ENCODE measurements at regions not wholly inside any gene's neighbourhood (a gene's known extent, or its start where the extent isn't known, plus 50 kb on each side); places are given as distances from the start of the nearest gene placed in this dataset.

DNA sequence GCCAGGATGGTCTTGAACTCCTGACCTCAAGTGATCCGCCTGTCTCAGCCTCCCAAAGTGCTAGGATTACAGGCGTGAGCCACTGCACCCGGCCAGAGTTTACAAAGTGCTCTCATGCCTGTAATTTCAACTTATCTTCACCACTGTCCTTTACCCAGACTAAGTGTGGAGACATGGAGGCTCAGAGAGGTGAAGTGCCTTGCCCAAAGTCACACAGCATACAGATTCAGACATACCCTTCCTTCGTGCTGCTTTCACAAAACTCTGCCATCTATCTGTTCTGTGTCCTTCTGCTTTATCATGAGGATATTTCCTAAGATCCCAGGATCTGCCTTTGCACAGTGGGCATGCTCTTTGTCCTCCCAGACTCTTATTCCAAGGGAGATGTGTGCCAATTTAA lies 143.6 kb upstream of the SYT13 start:
- no peaks in the 10 kb centered on the region for H3K9me3 ChIP-seq (ENCODE audit: control insufficient read depth, insufficient read depth, low read length)
- ChIA-PET CTCF (no interaction called here), POLR2A (no interaction called here)
- TF ChIP-seq, protein P1, sequence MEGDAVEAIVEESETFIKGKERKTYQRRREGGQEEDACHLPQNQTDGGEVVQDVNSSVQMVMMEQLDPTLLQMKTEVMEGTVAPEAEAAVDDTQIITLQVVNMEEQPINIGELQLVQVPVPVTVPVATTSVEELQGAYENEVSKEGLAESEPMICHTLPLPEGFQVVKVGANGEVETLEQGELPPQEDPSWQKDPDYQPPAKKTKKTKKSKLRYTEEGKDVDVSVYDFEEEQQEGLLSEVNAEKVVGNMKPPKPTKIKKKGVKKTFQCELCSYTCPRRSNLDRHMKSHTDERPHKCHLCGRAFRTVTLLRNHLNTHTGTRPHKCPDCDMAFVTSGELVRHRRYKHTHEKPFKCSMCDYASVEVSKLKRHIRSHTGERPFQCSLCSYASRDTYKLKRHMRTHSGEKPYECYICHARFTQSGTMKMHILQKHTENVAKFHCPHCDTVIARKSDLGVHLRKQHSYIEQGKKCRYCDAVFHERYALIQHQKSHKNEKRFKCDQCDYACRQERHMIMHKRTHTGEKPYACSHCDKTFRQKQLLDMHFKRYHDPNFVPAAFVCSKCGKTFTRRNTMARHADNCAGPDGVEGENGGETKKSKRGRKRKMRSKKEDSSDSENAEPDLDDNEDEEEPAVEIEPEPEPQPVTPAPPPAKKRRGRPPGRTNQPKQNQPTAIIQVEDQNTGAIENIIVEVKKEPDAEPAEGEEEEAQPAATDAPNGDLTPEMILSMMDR (IDR thresholded peaks at IDR 0.05; ENCODE audit: low read depth, low read length), result no peak
- H3K4me3 ChIP-seq (ENCODE audit: low read depth, low read length), result no peak overlapping the region
- H3K27ac ChIP-seq (ENCODE audit: low read depth, low read length), result no peak overlapping the region
- no peak for DNase-seq (ENCODE audit: low read depth, low spot score)
- H3K27me3 ChIP-seq (ENCODE audit: control insufficient read depth, insufficient read depth, low read length), result peaks cover 9% of the 10 kb centered on the region

DNA sequence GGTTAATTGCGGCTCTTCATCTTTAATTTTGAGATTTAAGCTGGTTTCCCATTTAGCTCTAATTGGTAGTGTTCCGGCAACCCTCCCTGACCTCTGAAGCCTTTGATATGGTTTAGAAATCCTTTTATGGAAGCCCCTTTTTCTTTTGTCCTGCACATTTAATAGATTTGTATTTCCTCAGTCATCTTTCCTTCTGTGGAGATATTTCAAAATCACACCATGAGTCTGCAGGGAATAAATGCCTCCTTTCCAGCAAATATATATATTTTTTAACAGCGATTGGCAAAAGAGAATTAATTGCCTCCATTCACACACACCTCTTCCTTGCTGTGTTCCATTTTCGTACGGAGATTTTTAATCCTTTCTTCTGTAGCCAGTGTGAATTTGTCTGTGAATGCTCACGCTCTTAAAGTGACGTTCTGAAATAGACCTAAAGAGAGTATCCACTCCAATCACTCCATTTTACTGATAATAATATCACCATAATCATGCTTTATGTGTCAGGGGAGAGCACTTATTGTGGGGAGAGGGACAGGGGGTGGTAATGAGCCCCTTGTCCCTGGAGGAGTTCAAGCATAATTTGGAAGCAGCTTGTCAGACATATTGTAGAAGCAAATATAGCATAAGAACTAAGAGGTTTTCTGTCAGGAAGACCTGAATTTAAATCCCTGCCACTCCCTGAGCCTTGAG lies 142.5 kb upstream of the SYT13 start:
- Histone ChIP-seq H3K9me3 (ENCODE audit: control insufficient read depth, insufficient read depth, low read length) (no peaks in the 10 kb centered on the region), H3K27me3 (ENCODE audit: control insufficient read depth, insufficient read depth, low read length) (peaks cover 9% of the 10 kb centered on the region), H3K27ac (ENCODE audit: low read depth, low read length) (no peak overlapping the region), H3K4me3 (ENCODE audit: low read depth, low read length) (no peak overlapping the region)
- POLR2A ChIA-PET, result no interaction called here
- DNase-seq (ENCODE audit: low read depth, low spot score), result no peak
- TF ChIP-seq, protein P1 (IDR thresholded peaks at IDR 0.05; ENCODE audit: low read depth, low read length), result no peak
- CTCF ChIA-PET, result no interaction called here

DNA sequence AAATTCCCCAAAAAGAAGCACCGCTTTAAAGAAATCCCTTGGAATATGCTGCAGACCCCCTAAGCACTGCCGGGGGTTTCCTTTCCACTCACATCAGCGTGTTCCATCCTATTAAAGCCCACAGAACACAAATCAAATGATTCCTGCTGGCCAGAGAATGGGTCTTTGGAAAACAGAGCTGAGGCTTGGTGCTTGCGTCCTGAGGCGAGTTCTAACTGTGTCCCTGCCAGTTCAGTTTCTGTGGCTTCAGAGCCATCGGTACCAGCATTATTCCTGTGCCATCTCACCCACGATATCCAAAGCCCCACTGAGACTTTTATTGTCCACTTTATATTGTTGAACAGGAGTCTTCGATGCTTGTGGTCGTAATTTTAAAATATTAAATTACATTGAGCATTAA lies 142.0 kb upstream of the SYT13 start:
- no peak overlapping the region for H3K27ac ChIP-seq (ENCODE audit: low read depth, low read length)

DNA sequence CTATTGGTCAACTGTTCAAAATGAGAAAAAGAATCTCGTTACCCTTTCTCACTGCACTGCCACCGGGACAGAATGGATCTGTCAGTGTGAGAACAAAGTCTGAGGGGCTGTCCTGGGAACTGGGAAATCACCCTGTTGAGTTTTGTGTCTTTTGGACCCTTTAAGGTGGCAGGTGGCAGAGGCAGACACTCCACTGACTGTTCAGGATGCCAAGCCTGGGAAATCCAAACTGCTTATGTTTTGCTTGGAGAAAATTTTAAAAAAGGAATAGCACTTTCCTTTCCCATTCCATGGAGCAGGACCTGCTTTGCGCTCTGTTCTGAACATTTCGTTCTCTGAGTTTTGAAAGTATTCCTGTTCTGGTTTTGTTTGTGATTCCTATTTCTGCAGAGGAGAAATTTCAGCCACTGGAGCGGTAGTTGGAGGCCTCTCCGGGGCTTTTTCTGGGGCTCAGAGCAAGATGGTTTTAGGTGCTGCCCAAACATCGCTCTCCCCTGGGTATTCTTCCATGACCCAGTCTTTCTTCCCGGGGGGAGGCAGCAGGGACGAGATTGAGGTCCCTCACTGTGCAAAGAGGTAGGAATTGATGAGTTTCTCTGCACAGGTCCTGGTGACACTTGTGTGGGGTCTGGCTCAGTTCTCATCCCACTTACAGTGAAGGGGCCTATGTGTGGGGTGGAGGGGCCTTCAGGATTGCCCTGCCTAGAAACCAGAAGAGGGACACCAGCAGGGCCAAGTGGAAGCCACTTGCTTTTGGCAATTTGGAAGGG lies 138.5 kb upstream of the SYT13 start:
- no peak for DNase-seq (ENCODE audit: low read depth, low spot score)
- TF ChIP-seq, protein P1 (IDR thresholded peaks at IDR 0.05; ENCODE audit: low read depth, low read length), result no peak
- H3K27me3 ChIP-seq (ENCODE audit: control insufficient read depth, insufficient read depth, low read length), result no peaks in the 10 kb centered on the region
- peaks cover 1% of the 10 kb centered on the region; the same call in 1 of the 2 replicates for H3K9me3 ChIP-seq (ENCODE audit: control insufficient read depth, insufficient read depth, low read length)
- ChIA-PET POLR2A (no interaction called here), CTCF (no interaction called here)
- no peak overlapping the region for H3K4me3 ChIP-seq (ENCODE audit: low read depth, low read length)
- no peak overlapping the region for H3K27ac ChIP-seq (ENCODE audit: low read depth, low read length)

More for the DNA sequence above, 142.0 kb upstream of the SYT13 start:
- Histone ChIP-seq H3K9me3 (ENCODE audit: control insufficient read depth, insufficient read depth, low read length) (no peaks in the 10 kb centered on the region), H3K4me3 (ENCODE audit: low read depth, low read length) (no peak overlapping the region), H3K27me3 (ENCODE audit: control insufficient read depth, insufficient read depth, low read length) (peaks cover 8% of the 10 kb centered on the region)
- TF ChIP-seq, protein P1 (IDR thresholded peaks at IDR 0.05; ENCODE audit: low read depth, low read length), result no peak
- CTCF ChIA-PET, result no interaction called here
- no peak for DNase-seq (ENCODE audit: low read depth, low spot score)
- POLR2A ChIA-PET, result no interaction called here

DNA sequence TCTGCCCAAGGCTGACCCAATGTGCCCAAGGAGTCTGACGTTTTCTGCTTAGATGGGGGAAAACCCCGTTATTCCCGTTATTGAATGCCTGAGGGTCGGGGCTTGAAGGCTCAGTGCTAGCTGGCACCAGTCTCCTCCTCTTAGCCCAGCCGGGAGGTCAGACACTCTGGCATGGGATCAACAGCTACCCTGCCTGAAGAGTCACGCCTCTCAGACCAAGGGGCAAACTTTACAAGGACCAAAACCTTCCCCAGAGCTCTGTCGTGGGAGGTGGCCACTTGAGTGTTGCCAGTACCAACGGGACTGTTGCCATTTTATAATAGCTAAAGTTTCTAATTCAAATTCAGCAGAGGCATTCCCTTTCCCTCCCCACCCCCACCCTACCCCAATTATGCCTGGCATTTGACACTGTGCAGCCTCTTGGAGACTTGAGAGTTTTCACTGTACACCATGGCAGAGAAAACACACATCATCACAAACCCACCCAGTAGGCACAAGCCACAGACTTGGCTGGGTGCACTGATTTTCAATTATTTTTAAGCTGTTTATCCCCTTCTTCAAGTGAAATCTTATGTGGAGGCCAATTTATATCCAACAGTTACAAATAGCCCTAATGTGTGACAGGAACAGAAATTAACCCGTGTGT lies 137.5 kb upstream of the SYT13 start:
- TF ChIP-seq, protein P1 (IDR thresholded peaks at IDR 0.05; ENCODE audit: low read depth, low read length), result no peak
- DNase-seq (ENCODE audit: low read depth, low spot score), result no peak
- POLR2A ChIA-PET, result no interaction called here

More for the DNA sequence above, 137.5 kb upstream of the SYT13 start:
- H3K4me3 ChIP-seq (ENCODE audit: low read depth, low read length), result no peak overlapping the region
- no peak overlapping the region for H3K27ac ChIP-seq (ENCODE audit: low read depth, low read length)
- no peaks in the 10 kb centered on the region for H3K27me3 ChIP-seq (ENCODE audit: control insufficient read depth, insufficient read depth, low read length)
- CTCF ChIA-PET, result interaction anchor here (1.1 kb wide), 1 partner anchor 53 kb away, joined by 3 read pairs; no protein-coding TSS in a partner anchor
- H3K9me3 ChIP-seq (ENCODE audit: control insufficient read depth, insufficient read depth, low read length), result peaks cover 3% of the 10 kb centered on the region; the same call in 1 of the 2 replicates
